ENCODE measurements at regions not wholly inside any gene's neighbourhood (a gene's known extent, or its start where the extent isn't known, plus 50 kb on each side); places are given as distances from the start of the nearest gene placed in this dataset.

DNA sequence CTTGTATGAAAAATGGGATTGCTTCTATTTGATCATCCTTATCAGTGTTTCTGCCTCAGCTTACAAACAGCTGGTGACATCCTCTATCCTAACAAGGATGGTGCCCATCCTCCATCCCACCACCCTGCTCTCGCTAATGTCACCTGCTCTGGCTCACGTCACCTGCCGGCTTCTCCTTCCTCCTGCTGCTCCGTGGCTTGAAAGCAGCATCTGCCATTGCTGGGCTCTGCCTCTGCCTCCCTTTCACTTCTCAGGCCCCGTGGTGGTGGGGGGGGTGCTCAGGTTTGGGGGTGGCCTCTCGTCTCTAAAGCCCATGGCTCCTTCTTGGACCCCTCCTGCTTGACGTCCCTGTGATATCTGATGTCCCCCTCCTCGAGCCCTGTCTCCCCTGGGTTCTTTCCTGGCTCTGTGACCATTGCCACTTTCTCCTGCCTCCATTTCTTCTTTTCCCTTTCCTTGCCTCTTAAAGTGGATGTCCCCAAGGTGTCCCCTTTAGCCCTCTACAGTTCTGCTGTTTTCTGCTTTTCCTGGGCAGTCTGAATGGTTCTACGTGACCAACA lies 135.5 kb upstream of the ERRFI1 start:
- no peaks in the 10 kb centered on the region for H4K20me1 ChIP-seq (ENCODE audit: control insufficient read depth, extremely low read depth, insufficient read depth, low read length)
- H3K9ac ChIP-seq (ENCODE audit: insufficient read depth, low read length), result no peak overlapping the region
- no peaks in the 10 kb centered on the region for H3K9me3 ChIP-seq (ENCODE audit: control insufficient read depth, insufficient read depth, low read depth, low read length)
- no peaks in the 10 kb centered on the region for H3K27me3 ChIP-seq (ENCODE audit: control insufficient read depth, insufficient read depth, low read length)
- H3K36me3 ChIP-seq (ENCODE audit: control insufficient read depth, insufficient read depth, low read length), result no peaks in the 10 kb centered on the region
- no peaks in the 10 kb centered on the region for H3K4me1 ChIP-seq (ENCODE audit: control insufficient read depth, extremely low read depth, insufficient read depth, low read length)
- no peak overlapping the region for H3K4me3 ChIP-seq (replicated peaks in 1 of 4; ENCODE audit: control extremely low read depth in 1 of 4, insufficient read depth in 1 of 4, low read depth in 3 of 4, low read length in 4 of 4)
- H3K4me2 ChIP-seq (ENCODE audit: extremely low read depth, insufficient read depth, low read length), result no peak overlapping the region
- DNase-seq (ENCODE audit: low read depth in 2 of 2), result no peak
- H3K27ac ChIP-seq (ENCODE audit: insufficient read depth, low read length), result no peak overlapping the region
- H2AFZ ChIP-seq (ENCODE audit: low read length), result no peak overlapping the region
- H3K79me2 ChIP-seq (ENCODE audit: control insufficient read depth, insufficient read depth, low read length), result no peaks in the 10 kb centered on the region
- TF ChIP-seq, protein P1, sequence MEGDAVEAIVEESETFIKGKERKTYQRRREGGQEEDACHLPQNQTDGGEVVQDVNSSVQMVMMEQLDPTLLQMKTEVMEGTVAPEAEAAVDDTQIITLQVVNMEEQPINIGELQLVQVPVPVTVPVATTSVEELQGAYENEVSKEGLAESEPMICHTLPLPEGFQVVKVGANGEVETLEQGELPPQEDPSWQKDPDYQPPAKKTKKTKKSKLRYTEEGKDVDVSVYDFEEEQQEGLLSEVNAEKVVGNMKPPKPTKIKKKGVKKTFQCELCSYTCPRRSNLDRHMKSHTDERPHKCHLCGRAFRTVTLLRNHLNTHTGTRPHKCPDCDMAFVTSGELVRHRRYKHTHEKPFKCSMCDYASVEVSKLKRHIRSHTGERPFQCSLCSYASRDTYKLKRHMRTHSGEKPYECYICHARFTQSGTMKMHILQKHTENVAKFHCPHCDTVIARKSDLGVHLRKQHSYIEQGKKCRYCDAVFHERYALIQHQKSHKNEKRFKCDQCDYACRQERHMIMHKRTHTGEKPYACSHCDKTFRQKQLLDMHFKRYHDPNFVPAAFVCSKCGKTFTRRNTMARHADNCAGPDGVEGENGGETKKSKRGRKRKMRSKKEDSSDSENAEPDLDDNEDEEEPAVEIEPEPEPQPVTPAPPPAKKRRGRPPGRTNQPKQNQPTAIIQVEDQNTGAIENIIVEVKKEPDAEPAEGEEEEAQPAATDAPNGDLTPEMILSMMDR (conservative IDR thresholded peaks at IDR 0.05 in 1 of 2, IDR thresholded peaks at IDR 0.05 in 1 of 2; ENCODE audit: low read depth in 1 of 2, low read length in 2 of 2), result no peak

DNA sequence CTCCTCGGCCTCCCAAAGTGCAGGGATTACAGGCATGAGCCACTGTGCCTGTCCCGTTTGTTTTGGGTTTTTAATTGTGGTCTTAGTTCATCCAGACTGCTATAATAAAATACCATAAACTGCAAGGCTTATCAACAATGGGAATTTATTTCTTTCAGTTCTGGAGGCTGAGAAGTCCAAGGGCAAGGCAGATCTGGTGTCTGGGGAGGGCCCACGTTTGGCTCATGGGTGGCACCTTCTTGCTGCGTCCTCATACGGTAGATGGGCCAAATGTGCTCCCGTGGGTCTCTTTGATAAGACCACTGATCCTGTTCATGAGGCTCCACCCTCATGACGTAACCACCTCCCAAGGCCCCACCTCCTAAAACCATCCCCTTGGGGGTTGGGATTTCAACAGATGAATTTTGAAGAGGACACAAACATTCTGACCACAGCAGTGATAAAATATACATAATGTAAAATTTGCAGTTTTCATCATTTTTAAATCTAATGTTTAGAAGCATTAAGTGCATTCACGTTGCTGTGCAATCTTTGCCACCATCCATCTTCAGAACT lies 133.4 kb upstream of the ERRFI1 start:
- Histone ChIP-seq H3K36me3 (ENCODE audit: control insufficient read depth, insufficient read depth, low read length) (no peaks in the 10 kb centered on the region), H2AFZ (ENCODE audit: low read length) (no peak overlapping the region), H3K4me1 (ENCODE audit: control insufficient read depth, extremely low read depth, insufficient read depth, low read length) (no peaks in the 10 kb centered on the region), H3K4me3 (replicated peaks in 1 of 4; ENCODE audit: control extremely low read depth in 1 of 4, insufficient read depth in 1 of 4, low read depth in 3 of 4, low read length in 4 of 4) (no peak overlapping the region), H3K27me3 (ENCODE audit: control insufficient read depth, insufficient read depth, low read length) (no peaks in the 10 kb centered on the region), H4K20me1 (ENCODE audit: control insufficient read depth, extremely low read depth, insufficient read depth, low read length) (no peaks in the 10 kb centered on the region), H3K79me2 (ENCODE audit: control insufficient read depth, insufficient read depth, low read length) (no peaks in the 10 kb centered on the region), H3K27ac (ENCODE audit: insufficient read depth, low read length) (no peak overlapping the region), H3K9me3 (ENCODE audit: control insufficient read depth, insufficient read depth, low read depth, low read length) (no peaks in the 10 kb centered on the region), H3K9ac (ENCODE audit: insufficient read depth, low read length) (no peak overlapping the region), H3K4me2 (ENCODE audit: extremely low read depth, insufficient read depth, low read length) (no peak overlapping the region)
- DNase-seq (ENCODE audit: low read depth in 2 of 2), result no peak
- TF ChIP-seq, protein P1 (conservative IDR thresholded peaks at IDR 0.05 in 1 of 2, IDR thresholded peaks at IDR 0.05 in 1 of 2; ENCODE audit: low read depth in 1 of 2, low read length in 2 of 2), result no peak
- no peak for TF ChIP-seq EZH2 (IDR thresholded peaks at IDR 0.05; ENCODE audit: low read length, missing control alignments)

DNA sequence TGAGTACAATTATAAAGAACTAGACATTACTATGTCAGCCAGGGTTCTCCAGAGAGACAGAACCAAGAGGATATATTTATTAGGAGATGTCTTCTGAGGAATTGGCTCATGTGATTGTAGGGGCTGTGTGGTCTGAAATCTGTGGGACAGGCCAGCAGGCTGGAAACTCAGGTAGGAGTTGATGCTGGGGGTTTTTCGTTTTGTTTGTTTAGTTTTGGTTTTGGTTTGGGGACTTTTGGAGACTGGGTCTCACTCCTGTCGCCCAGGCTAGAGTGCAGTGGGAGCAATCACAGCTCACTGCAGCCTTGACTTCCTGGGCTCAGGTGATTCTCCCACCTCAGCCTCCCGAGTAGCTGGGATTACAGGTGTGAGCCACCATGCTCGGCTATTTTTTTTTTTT lies 132.9 kb upstream of the ERRFI1 start:
- H3K9ac ChIP-seq (ENCODE audit: insufficient read depth, low read length), result no peak overlapping the region
- no peaks in the 10 kb centered on the region for H4K20me1 ChIP-seq (ENCODE audit: control insufficient read depth, extremely low read depth, insufficient read depth, low read length)
- H3K27me3 ChIP-seq (ENCODE audit: control insufficient read depth, insufficient read depth, low read length), result no peaks in the 10 kb centered on the region
- no peaks in the 10 kb centered on the region for H3K79me2 ChIP-seq (ENCODE audit: control insufficient read depth, insufficient read depth, low read length)
- no peak overlapping the region for H3K4me2 ChIP-seq (ENCODE audit: extremely low read depth, insufficient read depth, low read length)
- H3K9me3 ChIP-seq (ENCODE audit: control insufficient read depth, insufficient read depth, low read depth, low read length), result no peaks in the 10 kb centered on the region
- no peak overlapping the region for H3K4me3 ChIP-seq (replicated peaks in 1 of 4; ENCODE audit: control extremely low read depth in 1 of 4, insufficient read depth in 1 of 4, low read depth in 3 of 4, low read length in 4 of 4)
- no peak for DNase-seq (ENCODE audit: low read depth in 2 of 2)
- H3K4me1 ChIP-seq (ENCODE audit: control insufficient read depth, extremely low read depth, insufficient read depth, low read length), result no peaks in the 10 kb centered on the region
- no peak overlapping the region for H3K27ac ChIP-seq (ENCODE audit: insufficient read depth, low read length)
- H2AFZ ChIP-seq (ENCODE audit: low read length), result no peak overlapping the region
- no peaks in the 10 kb centered on the region for H3K36me3 ChIP-seq (ENCODE audit: control insufficient read depth, insufficient read depth, low read length)
- no peak for TF ChIP-seq EZH2 (IDR thresholded peaks at IDR 0.05; ENCODE audit: low read length, missing control alignments)
- TF ChIP-seq, protein P1 (conservative IDR thresholded peaks at IDR 0.05 in 1 of 2, IDR thresholded peaks at IDR 0.05 in 1 of 2; ENCODE audit: low read depth in 1 of 2, low read length in 2 of 2), result no peak
